ENCODE measurements at regions not wholly inside any gene's neighbourhood (a gene's known extent, or its start where the extent isn't known, plus 50 kb on each side); places are given as distances from the start of the nearest gene placed in this dataset.
"Not testable (repeated sequence)": the region's sequence is repeated elsewhere in the genome, so short reads cannot be mapped to it uniquely, and the experiment has no call there.

DNA sequence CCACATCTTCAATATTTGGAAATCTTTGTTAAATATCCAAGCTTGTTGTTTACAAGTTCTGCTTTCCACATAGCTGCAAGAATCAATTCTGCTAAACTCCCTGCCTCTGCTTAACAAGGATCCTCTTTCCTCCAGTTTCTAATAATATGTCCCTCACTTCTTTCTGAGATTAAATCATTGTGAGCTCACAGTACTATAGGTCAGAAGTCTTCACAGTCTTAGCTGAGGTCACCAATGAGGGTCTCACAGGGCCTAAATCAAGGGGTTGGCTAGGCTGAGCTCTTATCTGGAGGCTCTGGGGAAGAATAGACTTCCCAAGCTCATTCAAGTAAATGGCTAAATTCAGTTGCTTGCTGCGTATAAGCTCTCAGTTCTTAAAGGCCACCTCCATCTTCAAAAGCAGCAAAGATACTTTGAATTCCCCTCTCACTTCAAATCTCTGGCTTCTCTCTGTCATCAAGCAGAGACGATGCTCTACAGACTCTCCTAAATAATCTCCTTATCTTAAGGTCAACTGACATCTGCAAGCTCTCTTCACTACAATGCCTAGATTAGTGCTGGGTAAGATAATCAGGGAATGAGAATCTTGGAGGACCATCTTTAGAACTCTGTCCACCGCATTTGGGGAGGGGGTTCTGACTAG, 175.3 kb downstream of the PLPPR4 start:
- no peak for ATAC-seq
- intact Hi-C loops (cut with DNase I) = no loop called here
- no peak for DNase-seq (ENCODE audit: low spot score)

- ATAC-seq = peak; percentile 32
- intact Hi-C loops (cut with DNase I) = no loop called here
Measured at GRCh38 chr1:99441299-99442095, 177.2 kb downstream of the PLPPR4 start.

GRCh38 chr1:99444211-99444927, 180.1 kb downstream of the PLPPR4 start:
- intact Hi-C loops (cut with DNase I); DNase-seq (ENCODE audit: low spot score); ATAC-seq: not testable (repeated sequence)

More at GRCh38 chr1:99441299-99442095, 177.2 kb downstream of the PLPPR4 start:
- no peak for DNase-seq (ENCODE audit: low spot score)

- intact Hi-C loops (cut with DNase I) = no loop called here
- ATAC-seq (no peak), DNase-seq (ENCODE audit: low spot score) (no peak)
Measured at GRCh38 chr1:99445071-99445470, 180.8 kb downstream of the PLPPR4 start.

- intact Hi-C loops (cut with DNase I) = no loop called here
- no peak for ATAC-seq
- DNase-seq (ENCODE audit: low spot score) = no peak
Measured at GRCh38 chr1:99445486-99445885, 181.2 kb downstream of the PLPPR4 start.

DNA sequence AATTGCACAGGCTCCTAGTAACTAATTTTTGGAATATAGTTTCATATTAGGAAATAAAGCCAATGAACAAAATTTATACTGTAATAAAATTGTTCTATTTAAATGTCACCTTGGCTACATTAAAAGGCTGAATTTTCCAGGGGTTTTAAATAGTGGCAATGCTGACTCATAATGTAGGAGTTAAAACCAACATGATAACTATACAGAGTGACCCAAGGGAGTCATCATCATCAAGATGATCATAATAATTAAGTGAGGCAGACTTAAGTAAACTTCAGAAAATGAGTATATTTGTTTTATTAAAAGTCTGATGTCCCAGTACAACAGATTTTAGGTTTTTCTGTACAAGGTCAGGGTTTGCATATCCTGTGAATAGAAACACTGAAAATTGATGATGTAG, 183.4 kb downstream of the PLPPR4 start:
- DNase-seq (ENCODE audit: low spot score) (no peak), ATAC-seq (no peak)
- intact Hi-C loops (cut with DNase I) = no loop called here

DNA sequence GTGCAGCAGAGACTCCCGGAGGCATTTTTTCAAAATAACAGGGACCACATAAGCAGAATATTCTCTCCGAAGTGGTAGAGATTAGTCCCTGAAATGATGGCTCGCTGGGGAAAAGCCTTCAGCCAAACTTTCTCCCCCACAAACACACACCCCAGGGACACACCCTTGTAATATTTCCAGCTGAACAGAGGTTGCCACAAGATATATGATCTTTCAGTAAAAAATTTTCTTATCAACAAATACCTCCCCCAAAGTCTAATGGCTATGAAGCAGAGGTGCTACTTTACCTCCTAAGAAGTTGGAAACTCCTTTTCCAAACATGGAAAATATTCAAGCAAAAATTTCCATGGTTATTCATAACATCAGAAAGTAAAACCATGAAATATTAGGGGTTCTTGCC, 190.2 kb upstream of the PALMD start:
- intact Hi-C loops (cut with DNase I) = no loop called here
- no peak for DNase-seq (ENCODE audit: low spot score)

GRCh38 chr1:99456536-99456935, 189.4 kb upstream of the PALMD start:
- no peak for ATAC-seq
- intact Hi-C loops (cut with DNase I) = no loop called here
- no peak for DNase-seq (ENCODE audit: low spot score)

More for the DNA sequence above, 190.2 kb upstream of the PALMD start:
- no peak for ATAC-seq

DNA sequence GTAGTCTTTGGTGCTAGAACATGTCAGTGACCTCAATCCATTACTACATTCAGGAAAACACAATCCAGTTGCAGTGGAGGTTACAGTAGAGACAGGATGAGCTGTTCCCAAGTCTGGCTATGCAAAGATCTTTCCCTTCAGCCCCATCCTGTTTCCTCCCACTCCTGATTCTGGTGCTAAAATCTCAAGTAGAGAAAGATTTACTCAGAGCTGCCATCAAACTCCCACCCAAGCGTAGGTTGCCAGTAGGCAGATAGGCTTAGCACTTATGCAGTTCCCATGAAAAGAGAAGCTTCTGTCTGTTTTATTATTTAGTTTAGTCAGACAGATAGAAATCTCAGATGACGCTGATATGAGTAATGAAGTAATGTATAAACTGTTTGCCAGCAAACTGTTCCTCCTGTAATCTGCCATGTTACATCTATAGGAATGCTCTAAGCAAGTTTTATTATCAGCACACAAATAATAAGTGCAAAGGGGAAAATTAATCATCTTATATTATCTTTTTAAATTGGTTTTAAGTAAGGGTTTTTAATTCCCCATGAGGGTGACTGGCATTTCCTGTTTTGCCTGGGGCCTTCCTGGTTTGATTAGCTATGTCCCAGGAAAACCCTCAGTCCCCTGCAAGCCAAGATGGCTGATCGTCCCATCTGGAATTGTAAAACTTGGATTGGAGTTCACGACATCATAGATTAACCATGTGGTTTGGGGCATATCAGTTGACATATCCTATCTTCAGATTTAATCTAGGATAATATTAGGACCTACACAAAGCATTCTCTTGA, 188.3 kb upstream of the PALMD start:
- intact Hi-C loops (cut with DNase I) = no loop called here
- DNase-seq (ENCODE audit: low spot score) (no peak), ATAC-seq (no peak)

GRCh38 chr1:99461499-99461898, 184.4 kb upstream of the PALMD start:
- ATAC-seq = no peak
- intact Hi-C loops (cut with DNase I) = no loop called here
- DNase-seq (ENCODE audit: low spot score) = no peak

GRCh38 chr1:99464738-99465137, 181.2 kb upstream of the PALMD start:
- DNase-seq (ENCODE audit: low spot score) = no peak
- ATAC-seq = no peak
- intact Hi-C loops (cut with DNase I) = no loop called here

DNA sequence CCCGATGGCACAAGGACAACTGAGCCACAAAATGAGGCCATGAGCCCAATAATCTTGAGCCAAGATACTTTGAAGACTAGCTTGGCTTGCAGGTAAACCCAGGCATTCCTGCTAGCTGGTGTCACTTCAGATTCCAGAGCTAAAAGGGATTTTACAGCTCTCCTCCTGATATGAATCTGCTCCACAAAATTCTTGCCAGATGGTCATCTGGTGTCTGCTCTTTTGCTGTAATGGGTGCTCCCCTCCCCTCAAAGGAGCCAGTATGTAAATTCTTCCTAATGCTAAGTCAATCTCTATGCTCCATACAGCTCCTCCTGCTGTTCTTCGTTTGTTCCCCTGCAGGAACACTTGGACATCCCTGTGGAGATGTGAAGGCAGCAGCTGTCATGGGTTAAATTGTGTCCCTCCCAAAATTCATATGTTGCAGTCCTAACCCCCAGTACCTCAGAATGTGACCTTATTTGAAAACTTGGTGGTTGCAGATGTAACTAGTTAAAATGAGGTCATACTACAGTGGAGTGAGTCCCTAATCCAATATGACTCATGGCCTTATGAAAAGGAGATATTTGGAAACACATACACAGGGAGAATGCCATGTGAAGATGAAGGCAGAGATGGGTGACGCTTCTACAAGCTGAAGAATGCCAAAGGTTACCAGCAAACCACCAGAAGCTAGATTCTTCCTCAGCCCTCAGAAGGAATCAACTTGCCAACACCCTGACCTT, 180.6 kb upstream of the PALMD start:
- no peak for DNase-seq (ENCODE audit: low spot score)
- intact Hi-C loops (cut with DNase I) = no loop called here
- ATAC-seq = no peak

GRCh38 chr1:99467645-99468044, 178.3 kb upstream of the PALMD start:
- ATAC-seq = no peak
- DNase-seq (ENCODE audit: low spot score) = no peak
- intact Hi-C loops (cut with DNase I) = no loop called here

DNA sequence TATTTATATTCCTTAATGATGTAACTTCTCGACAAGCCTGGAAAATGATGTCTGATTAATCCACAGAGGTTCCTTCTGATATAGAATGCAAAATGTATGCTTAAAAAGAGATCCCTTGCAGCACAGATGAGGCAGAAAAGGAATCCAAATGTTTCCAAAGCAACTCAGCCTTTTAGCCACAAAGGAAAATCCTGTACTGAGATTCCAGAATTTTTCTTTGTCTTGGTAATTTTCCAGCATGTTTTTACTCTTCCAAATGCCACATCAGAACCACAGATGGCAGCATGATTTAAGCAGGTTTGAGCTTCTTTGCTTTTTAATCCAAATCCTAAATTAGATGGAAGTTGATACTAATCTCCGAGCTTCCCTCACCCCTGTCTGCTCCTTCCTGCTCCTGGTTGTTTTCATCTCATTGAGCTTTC, 176.4 kb upstream of the PALMD start:
- intact Hi-C loops (cut with DNase I) = no loop called here
- ATAC-seq (no peak), DNase-seq (ENCODE audit: low spot score) (no peak)

DNA sequence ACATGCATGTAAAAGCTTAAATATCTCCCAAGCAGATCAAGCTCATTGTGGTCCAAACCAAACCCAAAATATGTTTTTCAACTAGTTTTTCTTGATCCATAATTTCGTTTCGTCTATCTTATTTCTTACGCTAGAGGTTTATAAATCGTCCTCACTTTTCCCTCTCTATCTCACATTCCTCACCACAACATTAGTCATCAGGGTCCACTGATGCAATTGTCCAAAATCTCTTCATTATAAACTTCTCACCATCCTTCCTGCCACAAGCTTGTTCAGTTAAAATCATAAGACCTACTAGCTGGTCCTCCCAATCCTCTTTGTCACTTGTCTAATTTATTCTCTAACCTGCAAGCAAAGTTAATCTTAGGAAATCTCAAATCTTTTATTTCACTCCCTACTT, 173.0 kb upstream of the PALMD start:
- DNase-seq (ENCODE audit: low spot score) (no peak), ATAC-seq (no peak)
- intact Hi-C loops (cut with DNase I) = loop anchor here (10.0 kb wide), 1 partner anchor 288 kb away; no protein-coding TSS in a partner anchor

- DNase-seq (ENCODE audit: low spot score) = no peak
- no peak for ATAC-seq
- intact Hi-C loops (cut with DNase I) = loop anchor here (10.0 kb wide), 1 partner anchor 290 kb away; no protein-coding TSS in a partner anchor
Measured at GRCh38 chr1:99474350-99474893, 171.5 kb upstream of the PALMD start.

DNA sequence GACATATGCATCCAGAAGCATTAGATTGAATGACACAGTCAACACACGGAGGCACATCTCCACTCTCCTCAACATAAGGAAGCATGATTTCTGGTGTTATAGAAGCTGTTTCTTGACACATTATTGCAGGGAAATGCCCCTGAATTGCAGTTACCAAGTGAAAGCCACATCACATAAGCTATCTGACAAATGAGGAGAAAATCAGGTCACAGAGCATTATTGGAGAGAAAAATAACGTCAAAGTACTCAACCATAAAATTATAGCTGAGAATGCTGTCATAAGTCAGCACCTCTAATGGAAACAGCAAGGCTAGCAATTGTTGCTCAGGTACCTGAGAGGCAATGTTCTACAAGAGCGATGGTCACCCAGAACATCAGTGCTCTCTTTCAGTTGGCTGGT, 169.9 kb upstream of the PALMD start:
- intact Hi-C loops (cut with DNase I) = loop anchor here (10.0 kb wide), 1 partner anchor 291 kb away; no protein-coding TSS in a partner anchor
- DNase-seq (ENCODE audit: low spot score) = no peak
- no peak for ATAC-seq

- intact Hi-C loops (cut with DNase I) = no loop called here
- no peak for DNase-seq (ENCODE audit: low spot score)
- ATAC-seq = peak; percentile 71
Measured at GRCh38 chr1:99481391-99481996, 164.4 kb upstream of the PALMD start.
